22Rv1 (cell line): ENCODE measurements at regions not wholly inside any gene's neighbourhood (a gene's known extent, or its start where the extent isn't known, plus 50 kb on each side); places are given as distances from the start of the nearest gene placed in this dataset.

Source experiments
- H3K27ac ChIP-seq: fragments of 450-650 bp; 2 replicates; pipeline ENCODE4 v1.5.1; 2017
- CTCF ChIP-seq: fragments of 450-650 bp; IDR thresholded peaks from 2 replicates; pipeline ENCODE4 v1.5.1; 2017; ENCODE audit warnings: mild to moderate bottlenecking
- ZFX ChIP-seq: fragments of 450-650 bp; IDR thresholded peaks from 2 replicates; pipeline ENCODE4 v1.6.1; 2017; ENCODE audit warnings: antibody characterized with exemption, borderline replicate concordance

DNA sequence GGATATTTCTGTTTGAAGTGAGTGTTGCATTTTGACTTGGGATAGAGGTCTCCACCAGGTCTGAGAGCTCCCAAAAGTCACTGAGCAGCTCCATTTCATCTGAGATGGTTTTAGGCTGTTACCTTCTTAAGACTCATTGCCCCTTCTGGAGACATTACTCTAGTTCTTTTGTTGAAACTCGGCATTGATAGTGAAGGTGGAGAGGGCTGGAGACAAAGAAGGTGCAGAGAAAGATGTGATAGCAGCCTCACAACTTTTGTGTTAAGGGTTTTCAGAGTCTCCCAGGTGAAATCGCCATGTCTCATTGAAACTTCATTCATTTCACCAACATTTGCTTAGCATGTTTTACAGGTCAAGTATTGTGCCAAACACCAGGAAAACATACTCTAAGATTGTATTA lies 219.6 kb downstream of the INSIG2 start:
- H3K27ac ChIP-seq = no peak overlapping the region
- TF ChIP-seq ZFX (no peak), CTCF (no peak)

DNA sequence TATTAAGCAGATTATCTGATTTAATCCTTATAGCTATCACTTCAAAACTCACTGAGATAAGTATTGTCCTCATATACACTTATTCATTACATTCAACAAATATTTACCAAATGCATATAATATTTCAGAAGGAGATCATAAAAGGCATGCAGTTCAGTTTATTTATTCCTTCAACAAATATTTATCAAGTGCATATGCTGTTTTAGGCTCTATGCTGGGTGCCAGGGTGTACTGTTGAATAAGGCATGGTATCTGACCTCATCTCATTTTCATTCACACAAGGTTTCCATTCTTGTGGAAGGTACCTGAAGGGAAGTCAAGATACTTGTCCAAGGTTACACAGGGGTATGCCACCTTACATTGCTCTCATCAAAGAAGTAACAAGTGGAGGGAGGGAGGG lies 213.0 kb downstream of the INSIG2 start:
- H3K27ac ChIP-seq = no peak overlapping the region
- TF ChIP-seq ZFX = no peak
- no peak for TF ChIP-seq CTCF

DNA sequence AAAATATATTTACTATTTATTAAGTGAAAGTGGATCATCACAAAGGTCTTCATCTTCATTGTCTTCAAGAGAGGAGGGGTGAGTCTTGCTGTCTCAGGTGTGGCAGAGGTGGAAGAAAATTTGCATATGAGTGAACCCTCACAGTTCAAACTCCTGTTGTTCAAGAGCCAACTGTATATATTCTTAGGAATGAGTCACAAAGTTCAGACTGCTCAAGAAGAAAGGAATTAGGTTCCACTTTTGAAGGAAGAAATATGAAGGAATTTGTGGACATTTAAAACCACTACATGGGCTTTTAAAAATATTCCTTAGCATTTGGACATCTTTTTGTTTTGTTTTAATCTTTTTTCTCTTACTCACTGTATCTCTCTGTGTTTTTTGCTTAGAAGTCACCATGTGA lies 212.6 kb downstream of the INSIG2 start:
- no peak for TF ChIP-seq ZFX
- no peak for TF ChIP-seq CTCF
- H3K27ac ChIP-seq = no peak overlapping the region

GRCh38 chr2:118296663-118297062 lies 208.4 kb downstream of the INSIG2 start:
- H3K27ac ChIP-seq = no peak overlapping the region

DNA sequence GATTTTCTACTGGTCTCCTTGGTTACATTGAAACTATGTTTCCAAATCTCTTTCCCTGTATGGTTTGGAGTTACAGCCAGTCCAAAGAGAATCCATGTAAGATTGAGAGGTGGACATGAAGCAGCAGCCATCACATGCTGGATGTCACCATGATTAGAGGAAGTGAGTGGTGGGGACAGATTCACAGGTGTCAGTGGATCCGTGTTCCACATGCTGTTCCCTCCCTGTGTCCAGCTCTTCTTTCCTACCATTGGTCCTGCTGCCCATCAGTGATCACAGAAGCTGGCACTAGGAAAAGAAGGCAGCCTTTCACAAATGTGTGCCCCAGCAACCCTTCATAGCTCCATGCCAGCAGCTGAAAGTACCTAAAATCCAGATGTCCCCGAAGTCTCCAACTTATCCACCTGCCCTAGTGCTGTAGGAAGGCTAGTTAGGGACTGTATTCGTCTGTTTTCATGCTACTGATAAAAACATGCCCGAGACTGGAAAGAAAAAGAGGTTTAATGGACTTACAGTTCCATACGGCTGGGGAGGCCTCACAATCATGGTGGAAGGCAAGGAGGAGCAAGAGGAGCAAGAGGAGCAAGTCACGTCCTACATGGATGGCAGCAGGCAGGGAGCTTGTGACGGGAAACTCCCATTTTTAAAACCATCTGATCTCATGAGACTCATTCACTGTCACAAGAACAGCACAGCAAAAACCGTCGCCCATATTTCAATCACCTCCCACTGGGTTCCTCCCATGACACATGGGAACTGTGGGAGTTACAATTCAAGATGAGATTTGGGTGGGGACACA lies 207.5 kb downstream of the INSIG2 start:
- TF ChIP-seq ZFX = no peak
- TF ChIP-seq CTCF = no peak
- no peak overlapping the region for H3K27ac ChIP-seq

More at GRCh38 chr2:118296663-118297062, 208.4 kb downstream of the INSIG2 start:
- TF ChIP-seq ZFX (no peak), CTCF (no peak)

GRCh38 chr2:118294063-118294462 lies 205.8 kb downstream of the INSIG2 start:
- TF ChIP-seq ZFX (no peak), CTCF (no peak)
- no peak overlapping the region for H3K27ac ChIP-seq

DNA sequence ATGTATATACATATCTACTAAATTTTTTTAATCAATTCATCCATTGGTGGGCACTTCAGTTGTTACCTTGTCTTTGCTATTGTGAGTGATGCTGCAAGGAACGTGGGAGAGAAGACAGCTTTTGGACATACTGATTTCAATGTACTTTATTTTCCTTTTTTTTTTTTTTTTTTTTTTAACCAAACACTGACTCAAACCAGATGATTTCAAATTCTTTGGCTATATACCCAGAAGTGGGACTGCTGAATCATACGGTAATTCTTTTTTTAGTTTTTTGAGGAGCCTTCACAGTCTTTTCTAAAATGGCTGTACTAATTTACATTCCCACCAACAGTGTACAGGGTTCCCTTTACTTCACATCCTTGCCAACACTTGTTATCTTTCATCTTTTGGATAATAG lies 204.7 kb downstream of the INSIG2 start:
- H3K27ac ChIP-seq = no peak overlapping the region
- TF ChIP-seq CTCF (no peak), ZFX (no peak)
